ENCODE measurements at regions not wholly inside any gene's neighbourhood (a gene's known extent, or its start where the extent isn't known, plus 50 kb on each side); places are given as distances from the start of the nearest gene placed in this dataset.
A peak's percentile ranks its signal among the peaks of the same experiment; 100 is the strongest.

- Histone ChIP-seq H3K4me3 (ENCODE audit: low read depth in 2 of 2, low read length in 1 of 2) (no peak overlapping the region), H3K27me3 (ENCODE audit: insufficient read depth) (no peaks in the 10 kb centered on the region), H3K9me2 (no peaks in the 10 kb centered on the region), H3K79me2 (ENCODE audit: insufficient read depth) (no peaks in the 10 kb centered on the region), H3K27ac (ENCODE audit: low read depth in 2 of 2, low read length in 1 of 2) (peak overlapping the region in 1 of 2 experiments; percentile 66; a peak in 2 of 4 replicates), H3K4me2 (peak overlapping the region; percentile 10; the same call in 1 of the 2 replicates), H3K9me3 (no peaks in the 10 kb centered on the region), H3K4me1 (ENCODE audit: control insufficient read depth in 1 of 2, insufficient read depth in 2 of 2, low read depth in 1 of 2, low read length in 1 of 2) (peaks cover 6 to 44% of the 10 kb centered on the region in 2 experiments), H2AFZ (ENCODE audit: low read depth) (peak overlapping the region; percentile 63), H3K9ac (no peak overlapping the region), H3F3A (replicated peaks; ENCODE audit: insufficient read depth) (peaks cover 11% of the 10 kb centered on the region), H4K20me1 (ENCODE audit: insufficient read depth) (no peaks in the 10 kb centered on the region), H3K36me3 (replicated peaks in 1 of 2; ENCODE audit: control insufficient read depth in 1 of 2, insufficient read depth in 2 of 2, low read length in 1 of 2) (no peaks in the 10 kb centered on the region)
- WGBS (ENCODE audit: low lambda C conversion rate): 95% methylated on average over 2 of the region's 2 CpGs
- ChIA-PET POLR2A (no interaction called here), CTCF (interaction anchor here (1.6 kb wide), 1 partner anchor 13 kb away, joined by 3 read pairs; no protein-coding TSS in a partner anchor)
- DNase-seq: no peak
- no peak for TF ChIP-seq MAX (IDR thresholded peaks at IDR 0.05; ENCODE audit: low read depth)
- TF ChIP-seq PBX3 (IDR thresholded peaks at IDR 0.05): no peak; the same call in 1 of the 2 replicates
- TF ChIP-seq MXI1 (IDR thresholded peaks at IDR 0.05; ENCODE audit: low read depth, low read length): no peak
- no peak for TF ChIP-seq EP300 (IDR thresholded peaks at IDR 0.05; ENCODE audit: borderline replicate concordance in 1 of 2, low read depth in 1 of 2, low read length in 1 of 2)
- no peak for TF ChIP-seq RXRA (IDR thresholded peaks at IDR 0.05; ENCODE audit: borderline replicate concordance, low read depth)
- no peak for TF ChIP-seq ELF1 (IDR thresholded peaks at IDR 0.05)
- no peak for TF ChIP-seq YY1 (IDR thresholded peaks at IDR 0.05; ENCODE audit: low read depth)
- no peak for TF ChIP-seq TEAD4 (IDR thresholded peaks at IDR 0.05; ENCODE audit: borderline replicate concordance, insufficient read depth)
- TF ChIP-seq REST (IDR thresholded peaks at IDR 0.05; ENCODE audit: low read depth, low read length): no peak
- no peak for TF ChIP-seq USF2 (IDR thresholded peaks at IDR 0.05; ENCODE audit: borderline replicate concordance, low read depth, low read length)
- no peak for TF ChIP-seq JUND (IDR thresholded peaks at IDR 0.05)
Measured at GRCh38 chr18:60022671-60023276, 123.0 kb downstream of the PMAIP1 start.
